ENCODE measurements at regions not wholly inside any gene's neighbourhood (a gene's known extent, or its start where the extent isn't known, plus 50 kb on each side); places are given as distances from the start of the nearest gene placed in this dataset.

DNA sequence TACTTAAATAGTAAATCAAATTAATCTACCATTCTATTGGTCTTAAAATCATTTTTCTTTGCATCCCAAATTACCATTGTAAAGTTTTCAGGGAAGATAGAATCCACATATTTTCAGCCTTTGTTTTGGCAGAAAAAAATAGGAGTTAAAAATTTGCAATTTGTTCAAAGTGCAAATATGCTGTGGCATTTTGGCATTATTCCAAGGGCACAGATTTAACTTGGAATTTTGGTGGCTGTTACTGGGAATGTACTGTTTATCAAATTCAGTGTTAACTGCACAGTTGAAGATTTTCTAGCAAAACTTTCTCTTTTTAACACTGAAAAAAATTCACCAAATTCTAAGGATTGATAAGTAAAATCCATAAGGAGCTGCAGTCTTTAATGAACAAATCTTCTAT lies 151.0 kb upstream of the HDAC9 start:
- TF ChIP-seq, protein P1, sequence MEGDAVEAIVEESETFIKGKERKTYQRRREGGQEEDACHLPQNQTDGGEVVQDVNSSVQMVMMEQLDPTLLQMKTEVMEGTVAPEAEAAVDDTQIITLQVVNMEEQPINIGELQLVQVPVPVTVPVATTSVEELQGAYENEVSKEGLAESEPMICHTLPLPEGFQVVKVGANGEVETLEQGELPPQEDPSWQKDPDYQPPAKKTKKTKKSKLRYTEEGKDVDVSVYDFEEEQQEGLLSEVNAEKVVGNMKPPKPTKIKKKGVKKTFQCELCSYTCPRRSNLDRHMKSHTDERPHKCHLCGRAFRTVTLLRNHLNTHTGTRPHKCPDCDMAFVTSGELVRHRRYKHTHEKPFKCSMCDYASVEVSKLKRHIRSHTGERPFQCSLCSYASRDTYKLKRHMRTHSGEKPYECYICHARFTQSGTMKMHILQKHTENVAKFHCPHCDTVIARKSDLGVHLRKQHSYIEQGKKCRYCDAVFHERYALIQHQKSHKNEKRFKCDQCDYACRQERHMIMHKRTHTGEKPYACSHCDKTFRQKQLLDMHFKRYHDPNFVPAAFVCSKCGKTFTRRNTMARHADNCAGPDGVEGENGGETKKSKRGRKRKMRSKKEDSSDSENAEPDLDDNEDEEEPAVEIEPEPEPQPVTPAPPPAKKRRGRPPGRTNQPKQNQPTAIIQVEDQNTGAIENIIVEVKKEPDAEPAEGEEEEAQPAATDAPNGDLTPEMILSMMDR (conservative IDR thresholded peaks at IDR 0.05 in 1 of 2, IDR thresholded peaks at IDR 0.05 in 1 of 2; ENCODE audit: extremely low read depth in 1 of 2, insufficient read depth in 1 of 2, low read depth in 1 of 2, low read length in 2 of 2): no peak
- no peak for TF ChIP-seq EZH2 (IDR thresholded peaks at IDR 0.05; ENCODE audit: borderline replicate concordance, low read length)
